HepG2 (cell line): ENCODE measurements at regions not wholly inside any gene's neighbourhood (a gene's known extent, or its start where the extent isn't known, plus 50 kb on each side); places are given as distances from the start of the nearest gene placed in this dataset.

ENCODE experiments used
- ATAC-seq: fragments of 200-7000 bp; cut with Tn5 transposase; 3 replicates; pipeline ENCODE4 v1.9.1; 2020; ENCODE audit warnings: mild to moderate bottlenecking, moderate library complexity
- BruUV-seq: library from RNA; stranded (reverse); fragments of 400-500 nt; replicated peaks from 2 replicates; lab custom pipeline; 2021; lab: Mats Ljungman, UMichigan
- CTCF ChIA-PET: fragments of 300-600 bp; formaldehyde crosslinking; extraction: SDS; loops from one replicate; lab custom pipeline; 2021; ENCODE audit warnings: low total read pairs, inconsistent platforms, low intra/inter-chr PET ratio; lab: Yijun Ruan, JAX
- POLR2A ChIA-PET: fragments of 350-600 bp; sonication (Branson Sonifier 250); formaldehyde crosslinking; loops from one replicate; lab custom pipeline; 2020; ENCODE audit warnings: antibody characterized with exemption, inconsistent platforms; lab: Yijun Ruan, JAX
- DNase-seq: peaks from one replicate; pipeline ENCODE4 v3.0.0-alpha.2; 2015; ENCODE audit warnings: low spot score
- FAIRE-seq: peaks from 3 replicates; lab custom pipeline; 2011; peaks lifted over from hg19 to GRCh38; lab: Jason Lieb, UNC
- H2AFZ ChIP-seq: one replicate; pipeline ENCODE4 v1.6.1; 2011; ENCODE audit warnings: low read length, inconsistent platforms
- H3K27ac ChIP-seq: fragments of 300-600 bp; 3 replicates; pipeline ENCODE4 v1.8.0; 2011; ENCODE audit warnings: mixed run types, mild to moderate bottlenecking, mixed read lengths, low read length, inconsistent platforms; ENCODE audit not compliant: insufficient read depth; ENCODE audit errors: extremely low read length
- H3K27me3 ChIP-seq, 2 experiments: fragments of 200-600 bp in 1 of 2; 2 replicates in 1 of 2; 3 replicates in 1 of 2; pipeline versions ENCODE4 v1.6.0 to v1.8.0; 2011; ENCODE audit warnings: low read length in 2 of 2, mild to moderate bottlenecking in 2 of 2, moderate library complexity in 2 of 2, inconsistent platforms in 1 of 2; ENCODE audit not compliant: insufficient read depth in 2 of 2, control insufficient read depth in 1 of 2
- H3K36me3 ChIP-seq, 2 experiments: fragments of 200-600 bp in 1 of 2; replicated peaks in 1 of 2; 2 replicates in 1 of 2; 3 replicates in 1 of 2; pipeline versions ENCODE4 v1.5.1 to v1.8.0; 2011; ENCODE audit warnings: low read length in 2 of 2, inconsistent platforms in 1 of 2; ENCODE audit not compliant: insufficient read depth in 2 of 2, control insufficient read depth in 1 of 2
- H3K4me1 ChIP-seq: 2 replicates; pipeline ENCODE4 v1.5.1; 2012; ENCODE audit warnings: low read length, inconsistent platforms; ENCODE audit not compliant: insufficient read depth
- H3K4me2 ChIP-seq: 2 replicates; pipeline ENCODE4 v1.6.0; 2011; ENCODE audit warnings: low read depth, low read length, inconsistent platforms
- H3K4me3 ChIP-seq, 3 experiments: fragments of 200-600 bp in 1 of 3; sonication (generic), shearing (Covaris generic) in 1 of 3; replicated peaks in 1 of 3; 2 replicates each; pipeline ENCODE4 v1.5.1; 2011 to 2016; ENCODE audit warnings: low read length in 3 of 3, inconsistent platforms in 2 of 3, low read depth in 2 of 3, mild to moderate bottlenecking in 2 of 3, control low read depth in 1 of 3, mixed read lengths in 1 of 3; ENCODE audit not compliant: insufficient read depth in 1 of 3
- H3K79me2 ChIP-seq: one replicate; pipeline ENCODE4 v1.6.1; 2011; ENCODE audit warnings: low read length, inconsistent platforms; ENCODE audit not compliant: insufficient read depth
- H3K9ac ChIP-seq: 2 replicates; pipeline ENCODE4 v1.6.0; 2011; ENCODE audit warnings: mild to moderate bottlenecking, low read depth, low read length, inconsistent platforms; ENCODE audit not compliant: insufficient read depth
- H3K9me3 ChIP-seq: 2 replicates; pipeline ENCODE4 v1.5.1; 2012; ENCODE audit warnings: mild to moderate bottlenecking, low read length
- H4K20me1 ChIP-seq: 2 replicates; pipeline ENCODE4 v1.6.0; 2011; ENCODE audit warnings: inconsistent platforms, mild to moderate bottlenecking, low read length, moderate library complexity; ENCODE audit not compliant: insufficient read depth
- ZHX2 ChIP-seq, 2 experiments: sonication (generic) in 1 of 2; formaldehyde crosslinking in 1 of 2; IDR thresholded peaks; 2 replicates each; pipeline versions ENCODE4 v1.6.1 to v1.9.0; 2014 to 2022; ENCODE audit warnings: antibody characterized with exemption in 1 of 2, borderline replicate concordance in 1 of 2, inconsistent platforms in 1 of 2, low read depth in 1 of 2, missing genetic modification reagents in 1 of 2
- ZNF234 ChIP-seq: sonication (generic); formaldehyde crosslinking; conservative IDR thresholded peaks from 2 replicates; pipeline ENCODE4 v1.5.1; 2020; ENCODE audit warnings: mild to moderate bottlenecking, missing genetic modification reagents
- WGBS: methylation state at CpG from one replicate; pipeline ENCODE4 v1.1.6; 2017; ENCODE audit warnings: low lambda C conversion rate; 5-methylcytosine and 5-hydroxymethylcytosine counted together
- in situ Hi-C: cut with HindIII; loops from 2 replicates; pipeline ENCODE4 v1.10.0; 2017; ENCODE audit warnings: low pct_unique_long_range_greater_than_20kb; ENCODE audit not compliant: extremely low pct_ligation_motif_present
- intact Hi-C: fragments of 100-400 bp; cut with micrococcal nuclease; formaldehyde crosslinking; loops from one replicate; pipeline ENCODE4 v1.10.0; 2022; ENCODE audit not compliant: unreplicated experiment
- TF ChIP-seq, protein P1 (sequence below): sonication (generic); formaldehyde crosslinking; IDR thresholded peaks from 2 replicates; pipeline ENCODE4 v1.5.0; 2020; ENCODE audit warnings: mild to moderate bottlenecking, missing genetic modification reagents, moderate library complexity
- TF ChIP-seq, protein P2 (sequence below): sonication (generic); formaldehyde crosslinking; IDR thresholded peaks from 2 replicates; pipeline ENCODE4 v1.8.0; 2022; ENCODE audit warnings: mild to moderate bottlenecking, missing genetic modification reagents; ENCODE audit not compliant: insufficient replicate concordance

DNA sequence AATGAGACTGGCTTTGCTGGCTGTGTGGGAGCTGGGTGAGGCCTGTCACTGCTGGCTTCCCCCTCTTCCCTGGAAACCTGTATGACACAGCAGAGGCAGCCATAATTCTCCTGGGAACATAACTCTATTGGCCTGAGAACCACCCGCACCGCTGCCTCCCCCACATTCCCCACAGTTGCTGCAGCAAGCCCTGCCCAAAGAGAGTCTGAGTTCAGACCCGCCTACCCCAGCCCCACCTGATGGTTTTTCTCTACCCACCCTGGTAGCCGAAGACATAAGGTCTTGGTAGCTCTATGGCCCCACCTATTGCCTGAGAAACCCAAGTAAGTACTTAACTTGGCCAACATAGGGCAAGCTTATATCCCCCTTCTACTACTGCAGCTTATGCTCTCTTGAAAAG, 174.8 kb downstream of the C11orf91 start:
- Histone ChIP-seq H3K9me3 (no peaks in the 10 kb centered on the region), H3K27me3 (no peaks in the 10 kb centered on the region), H3K4me3 (no peak overlapping the region), H3K9ac (no peak overlapping the region), H4K20me1 (no peaks in the 10 kb centered on the region), H3K4me2 (no peak overlapping the region), H3K4me1 (no peaks in the 10 kb centered on the region), H3K36me3 (no peaks in the 10 kb centered on the region), H3K27ac (no peak overlapping the region), H3K79me2 (no peaks in the 10 kb centered on the region), H2AFZ (no peak overlapping the region)
- CTCF ChIA-PET: no interaction called here
- no peak for DNase-seq
- intact Hi-C loops: no loop called here
- in situ Hi-C loops: no loop called here
- POLR2A ChIA-PET: no interaction called here
- WGBS: 40% methylated on average over 3 of the region's 4 CpGs
- ATAC-seq: no peak
- no peak for FAIRE-seq
- BruUV-seq: no TSS peak
- TF ChIP-seq, protein P1, sequence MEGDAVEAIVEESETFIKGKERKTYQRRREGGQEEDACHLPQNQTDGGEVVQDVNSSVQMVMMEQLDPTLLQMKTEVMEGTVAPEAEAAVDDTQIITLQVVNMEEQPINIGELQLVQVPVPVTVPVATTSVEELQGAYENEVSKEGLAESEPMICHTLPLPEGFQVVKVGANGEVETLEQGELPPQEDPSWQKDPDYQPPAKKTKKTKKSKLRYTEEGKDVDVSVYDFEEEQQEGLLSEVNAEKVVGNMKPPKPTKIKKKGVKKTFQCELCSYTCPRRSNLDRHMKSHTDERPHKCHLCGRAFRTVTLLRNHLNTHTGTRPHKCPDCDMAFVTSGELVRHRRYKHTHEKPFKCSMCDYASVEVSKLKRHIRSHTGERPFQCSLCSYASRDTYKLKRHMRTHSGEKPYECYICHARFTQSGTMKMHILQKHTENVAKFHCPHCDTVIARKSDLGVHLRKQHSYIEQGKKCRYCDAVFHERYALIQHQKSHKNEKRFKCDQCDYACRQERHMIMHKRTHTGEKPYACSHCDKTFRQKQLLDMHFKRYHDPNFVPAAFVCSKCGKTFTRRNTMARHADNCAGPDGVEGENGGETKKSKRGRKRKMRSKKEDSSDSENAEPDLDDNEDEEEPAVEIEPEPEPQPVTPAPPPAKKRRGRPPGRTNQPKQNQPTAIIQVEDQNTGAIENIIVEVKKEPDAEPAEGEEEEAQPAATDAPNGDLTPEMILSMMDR (CRISPR knock-in tag): 0 out of 2 replicates have a peak, but pooled peaks have one; percentile 8
- TF ChIP-seq, protein P2, sequence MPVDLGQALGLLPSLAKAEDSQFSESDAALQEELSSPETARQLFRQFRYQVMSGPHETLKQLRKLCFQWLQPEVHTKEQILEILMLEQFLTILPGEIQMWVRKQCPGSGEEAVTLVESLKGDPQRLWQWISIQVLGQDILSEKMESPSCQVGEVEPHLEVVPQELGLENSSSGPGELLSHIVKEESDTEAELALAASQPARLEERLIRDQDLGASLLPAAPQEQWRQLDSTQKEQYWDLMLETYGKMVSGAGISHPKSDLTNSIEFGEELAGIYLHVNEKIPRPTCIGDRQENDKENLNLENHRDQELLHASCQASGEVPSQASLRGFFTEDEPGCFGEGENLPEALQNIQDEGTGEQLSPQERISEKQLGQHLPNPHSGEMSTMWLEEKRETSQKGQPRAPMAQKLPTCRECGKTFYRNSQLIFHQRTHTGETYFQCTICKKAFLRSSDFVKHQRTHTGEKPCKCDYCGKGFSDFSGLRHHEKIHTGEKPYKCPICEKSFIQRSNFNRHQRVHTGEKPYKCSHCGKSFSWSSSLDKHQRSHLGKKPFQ (CRISPR knock-in tag): no peak
- TF ChIP-seq ZNF234: no peak
- TF ChIP-seq ZHX2 (IDR thresholded peaks at IDR 0.05; ENCODE audit: low read depth): no peak
- no peak for TF ChIP-seq ZHX2 (CRISPR knock-in tag; IDR thresholded peaks at IDR 0.05; ENCODE audit: borderline replicate concordance)
